Loucy (cell line): ENCODE measurements at regions not wholly inside any gene's neighbourhood (a gene's known extent, or its start where the extent isn't known, plus 50 kb on each side); places are given as distances from the start of the nearest gene placed in this dataset.

ENCODE experiments used
- EZH2phosphoT487 ChIP-seq: fragments of 200-600 bp; IDR thresholded peaks from 2 replicates; pipeline ENCODE4 v1.6.1; 2018; ENCODE audit warnings: antibody characterized with exemption, mild to moderate bottlenecking, moderate library complexity, borderline replicate concordance
- TF ChIP-seq, protein P1 (sequence below): fragments of 200-600 bp; sonication (generic); conservative IDR thresholded peaks from 2 replicates; pipeline ENCODE4 v1.5.1; 2014; ENCODE audit warnings: mild to moderate bottlenecking, antibody characterized with exemption, low read length

DNA sequence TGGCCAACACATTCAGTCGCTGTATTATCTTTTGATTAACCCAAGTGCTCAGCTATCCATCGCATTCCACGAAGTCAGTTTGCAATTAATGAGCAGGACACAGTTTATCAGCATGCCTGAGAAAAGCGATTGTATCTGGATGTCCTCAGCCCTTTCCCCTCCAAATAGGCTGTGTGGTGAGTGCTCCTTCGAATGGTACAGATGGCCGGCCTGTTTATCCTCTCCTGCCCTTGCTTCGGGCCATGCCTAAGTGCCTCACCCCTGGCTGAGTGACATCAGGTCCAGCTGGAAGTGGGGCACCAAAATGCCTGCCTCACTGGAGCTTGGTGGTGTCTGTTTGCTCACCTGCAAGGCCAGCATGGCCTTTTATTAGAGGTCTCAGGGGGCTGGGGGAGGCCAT, 317.3 kb downstream of the GADD45G start:
- TF ChIP-seq, protein P1, sequence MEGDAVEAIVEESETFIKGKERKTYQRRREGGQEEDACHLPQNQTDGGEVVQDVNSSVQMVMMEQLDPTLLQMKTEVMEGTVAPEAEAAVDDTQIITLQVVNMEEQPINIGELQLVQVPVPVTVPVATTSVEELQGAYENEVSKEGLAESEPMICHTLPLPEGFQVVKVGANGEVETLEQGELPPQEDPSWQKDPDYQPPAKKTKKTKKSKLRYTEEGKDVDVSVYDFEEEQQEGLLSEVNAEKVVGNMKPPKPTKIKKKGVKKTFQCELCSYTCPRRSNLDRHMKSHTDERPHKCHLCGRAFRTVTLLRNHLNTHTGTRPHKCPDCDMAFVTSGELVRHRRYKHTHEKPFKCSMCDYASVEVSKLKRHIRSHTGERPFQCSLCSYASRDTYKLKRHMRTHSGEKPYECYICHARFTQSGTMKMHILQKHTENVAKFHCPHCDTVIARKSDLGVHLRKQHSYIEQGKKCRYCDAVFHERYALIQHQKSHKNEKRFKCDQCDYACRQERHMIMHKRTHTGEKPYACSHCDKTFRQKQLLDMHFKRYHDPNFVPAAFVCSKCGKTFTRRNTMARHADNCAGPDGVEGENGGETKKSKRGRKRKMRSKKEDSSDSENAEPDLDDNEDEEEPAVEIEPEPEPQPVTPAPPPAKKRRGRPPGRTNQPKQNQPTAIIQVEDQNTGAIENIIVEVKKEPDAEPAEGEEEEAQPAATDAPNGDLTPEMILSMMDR: no peak
- no peak for TF ChIP-seq EZH2phosphoT487
